NCI-H1930 (cell line): ENCODE measurements at regions not wholly inside any gene's neighbourhood (a gene's known extent, or its start where the extent isn't known, plus 50 kb on each side); places are given as distances from the start of the nearest gene placed in this dataset.

Source experiments
- DNase-seq, 2 experiments: peaks; one replicate each; lab custom pipeline; 2025; lab: John Stamatoyannopoulos, UW

DNA sequence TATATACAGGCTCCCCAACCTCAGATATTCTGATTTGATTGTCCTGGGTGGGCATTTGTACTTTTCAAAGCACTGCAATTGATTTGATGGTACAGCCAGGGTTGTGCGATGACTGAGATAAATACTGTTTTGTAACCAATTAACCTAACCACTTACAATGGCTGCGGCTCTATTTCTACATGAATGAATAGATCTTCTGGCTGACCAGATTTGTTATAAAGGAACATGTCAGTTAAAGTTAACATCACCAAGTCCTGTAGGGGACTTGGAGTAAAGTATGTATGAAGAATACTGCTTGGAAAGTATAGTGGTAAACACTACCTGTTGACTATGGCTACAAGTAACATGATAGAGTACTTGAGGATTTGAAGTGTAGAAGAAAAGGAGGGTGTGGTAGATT lies 369.2 kb upstream of the JAG1 start:
- no peak for DNase-seq

DNA sequence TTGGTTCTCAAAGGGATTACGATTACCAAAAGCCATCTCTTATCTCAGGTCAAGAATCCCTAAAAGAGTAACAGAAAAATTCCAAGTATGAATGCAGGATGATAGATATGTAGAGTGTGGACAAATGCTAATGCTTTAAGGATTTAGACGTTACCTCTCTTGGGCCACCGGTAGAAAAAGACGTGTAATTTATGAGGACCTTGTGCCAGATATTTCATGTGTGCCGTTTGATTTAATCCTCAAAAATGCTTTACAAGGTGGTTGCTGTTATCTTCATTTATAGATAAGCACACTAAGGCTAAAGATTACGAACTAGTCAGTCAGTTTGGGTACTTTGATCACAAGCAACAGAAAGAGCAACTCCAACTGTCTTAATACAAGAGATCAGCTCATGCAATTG lies 370.8 kb upstream of the JAG1 start:
- no peak for DNase-seq

DNA sequence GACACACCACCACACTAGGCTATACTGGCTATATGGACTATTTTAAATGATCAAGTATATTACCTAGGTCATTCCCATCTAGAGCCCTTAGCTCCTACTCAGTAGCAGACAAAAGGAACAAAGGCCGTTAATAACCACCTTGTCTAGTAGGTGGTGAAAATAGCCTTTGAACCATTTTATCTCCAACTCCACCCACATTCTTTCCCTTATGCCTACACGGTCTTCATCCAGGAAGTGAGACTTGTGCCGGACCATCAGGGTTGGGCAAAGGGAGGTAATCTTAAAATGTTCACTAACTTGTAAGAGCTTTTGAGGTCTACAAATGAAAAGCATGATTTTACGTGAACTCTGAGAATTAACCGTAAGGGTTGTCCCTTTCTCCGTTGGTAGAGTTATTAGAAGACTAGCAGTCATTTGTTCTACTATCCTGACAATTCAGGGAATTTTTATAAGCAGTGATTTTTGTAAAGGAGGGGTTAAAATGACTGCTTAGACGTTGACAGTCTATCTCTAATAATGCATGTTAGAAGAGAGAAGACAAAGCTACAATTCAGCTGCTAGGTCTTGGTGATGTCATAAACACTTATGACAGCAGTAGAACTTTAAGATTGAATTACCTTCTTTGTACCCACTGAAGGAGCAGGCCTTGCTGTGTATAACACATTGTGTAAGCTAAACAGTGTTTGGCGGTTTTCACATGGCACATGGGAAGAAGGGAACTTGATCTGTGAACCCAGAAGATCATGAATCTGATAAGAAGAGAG lies 371.8 kb upstream of the JAG1 start:
- no peak for DNase-seq

DNA sequence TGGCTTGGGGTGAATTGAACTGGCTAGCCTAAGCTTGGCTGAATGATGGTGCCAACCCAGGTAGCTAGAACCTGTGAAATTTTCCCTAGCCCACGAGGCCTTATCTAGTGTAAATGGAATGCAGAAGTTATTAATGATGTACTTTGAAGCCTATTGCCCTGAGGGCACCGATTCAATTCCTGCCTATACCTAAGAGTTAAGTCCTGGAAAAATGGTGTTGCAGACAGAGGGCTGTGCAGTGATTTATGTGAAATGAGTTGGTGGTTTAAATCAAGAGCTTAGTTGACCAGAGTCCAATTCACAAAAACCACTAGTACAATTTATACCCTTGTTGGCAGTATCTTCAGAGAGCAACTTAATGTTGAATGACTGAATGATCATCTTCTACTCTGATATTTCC lies 373.8 kb upstream of the JAG1 start:
- DNase-seq, result no peak

DNA sequence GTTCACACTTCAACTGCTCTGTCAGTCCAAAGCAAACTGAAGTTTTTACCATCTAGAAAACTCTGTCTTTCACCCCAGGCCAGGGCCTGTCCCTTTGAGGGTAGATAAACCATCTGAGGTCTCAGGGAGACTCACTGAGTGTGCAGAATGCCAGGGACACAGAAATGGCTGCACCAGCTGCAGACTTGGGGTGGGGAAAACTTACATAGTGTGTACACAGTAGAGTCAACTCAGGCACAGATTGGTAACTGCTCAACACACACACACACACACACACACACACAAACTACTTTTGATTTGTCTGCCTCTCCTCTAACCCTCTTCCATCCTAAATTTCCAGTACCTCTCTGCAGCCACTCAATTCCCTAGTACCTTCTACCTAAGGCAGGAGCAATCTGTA lies 374.9 kb upstream of the JAG1 start:
- DNase-seq, result no peak

DNA sequence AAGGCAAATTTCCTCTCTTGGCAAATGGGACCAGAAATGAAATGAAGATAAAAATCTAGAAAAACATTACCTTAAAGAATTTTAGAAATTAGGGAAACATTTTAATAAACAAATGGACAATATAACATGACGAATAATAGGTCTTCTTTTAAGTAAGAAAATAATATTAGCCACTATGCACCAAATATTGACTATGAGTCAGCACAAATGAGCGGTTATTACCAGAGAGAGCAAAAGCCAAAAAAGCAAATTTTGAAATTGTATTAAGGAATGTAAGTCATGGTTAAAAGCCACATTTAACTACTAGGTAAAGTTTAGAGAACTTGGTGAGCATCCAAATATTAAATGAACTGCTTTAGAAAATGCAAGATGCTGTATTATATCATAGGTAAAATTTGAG lies 376.6 kb upstream of the JAG1 start:
- DNase-seq, result no peak

DNA sequence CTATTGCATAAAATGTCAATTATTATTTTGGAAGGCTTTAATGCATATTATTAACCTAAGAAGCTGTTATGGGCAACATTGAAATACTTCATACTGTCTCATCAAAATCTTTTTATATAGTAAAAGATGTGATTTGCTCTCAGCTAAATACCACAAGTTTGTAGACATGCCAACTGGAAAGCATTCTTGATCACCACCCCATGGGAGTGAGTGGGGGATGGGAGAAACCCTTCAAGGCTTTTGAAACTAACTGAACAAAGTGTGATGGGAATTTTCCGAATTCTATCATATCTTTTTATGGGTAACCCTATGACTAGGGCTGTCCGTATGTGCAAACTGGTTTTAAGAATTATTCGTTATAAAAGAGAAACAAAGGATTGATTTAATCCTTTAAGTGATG lies 377.3 kb upstream of the JAG1 start:
- no peak for DNase-seq

DNA sequence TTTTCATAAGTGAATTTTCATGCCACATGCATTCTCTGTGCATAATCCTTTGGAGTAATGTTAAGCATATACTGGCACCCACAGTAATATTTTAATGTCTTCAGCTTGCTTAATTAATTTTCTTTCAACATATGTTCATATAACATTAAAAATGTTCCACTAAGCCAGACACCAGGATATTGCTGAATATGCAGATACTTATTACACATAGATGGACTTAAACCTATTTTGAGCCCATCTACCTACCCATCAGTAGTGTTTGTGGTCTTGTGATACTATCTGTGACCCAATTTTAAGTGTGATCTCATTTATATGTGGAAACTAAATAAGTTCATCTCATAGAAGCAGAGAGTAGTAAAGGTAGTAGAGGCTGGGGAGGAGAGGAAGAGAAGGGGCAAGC lies 379.5 kb upstream of the JAG1 start:
- no peak for DNase-seq

DNA sequence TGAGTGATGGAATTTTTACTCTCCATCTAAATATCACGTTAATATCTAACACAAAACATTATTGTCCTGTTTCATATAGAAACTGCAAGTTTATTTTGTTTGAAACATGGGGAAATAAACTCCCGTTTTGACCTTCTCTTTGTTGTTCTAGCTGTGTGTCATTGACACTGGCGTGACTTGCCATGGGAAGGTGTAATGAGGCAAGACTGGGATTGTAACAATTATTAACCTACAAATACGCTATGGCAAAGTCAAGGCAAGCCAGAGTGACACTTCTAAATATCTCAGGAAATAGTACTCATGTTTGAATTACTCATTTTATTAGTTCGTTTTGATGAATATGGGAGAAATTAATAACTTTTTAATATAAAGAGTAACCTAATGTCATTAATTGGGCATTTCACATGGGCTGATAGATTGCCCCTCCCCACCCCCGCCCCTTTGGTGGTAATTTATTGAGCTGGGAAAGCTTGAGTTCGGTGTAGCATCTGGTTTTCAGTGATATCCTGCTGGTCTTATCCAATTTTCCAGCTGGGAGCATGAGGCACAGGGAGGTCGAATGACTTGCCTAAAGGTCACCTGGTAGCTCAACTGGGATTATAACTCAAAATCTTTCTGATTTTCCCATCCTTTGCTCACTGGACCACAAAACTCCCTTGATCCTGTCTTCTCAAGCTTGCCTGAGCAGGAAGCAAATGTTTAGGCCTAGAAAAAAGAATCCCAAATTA lies 380.6 kb upstream of the JAG1 start:
- no peak for DNase-seq

DNA sequence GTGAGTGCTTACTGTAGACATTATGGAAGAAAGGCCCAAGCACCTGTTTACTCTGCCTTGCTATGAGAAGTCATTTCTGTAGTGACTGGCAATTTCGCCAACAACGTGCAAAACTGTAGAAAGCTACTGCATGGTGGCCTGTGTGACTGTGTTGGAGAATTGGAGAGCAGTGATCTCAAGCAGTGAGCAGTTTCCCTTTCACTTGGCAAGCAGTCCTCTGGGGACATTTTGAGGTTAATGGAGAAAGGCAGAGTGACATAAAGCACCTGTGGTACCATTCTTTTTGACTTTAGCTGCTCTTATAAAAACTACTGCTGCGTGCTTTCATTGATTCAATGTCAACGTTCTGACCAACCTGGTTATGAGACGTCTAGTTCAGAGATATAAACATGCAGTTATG lies 382.6 kb upstream of the JAG1 start:
- DNase-seq, result no peak

DNA sequence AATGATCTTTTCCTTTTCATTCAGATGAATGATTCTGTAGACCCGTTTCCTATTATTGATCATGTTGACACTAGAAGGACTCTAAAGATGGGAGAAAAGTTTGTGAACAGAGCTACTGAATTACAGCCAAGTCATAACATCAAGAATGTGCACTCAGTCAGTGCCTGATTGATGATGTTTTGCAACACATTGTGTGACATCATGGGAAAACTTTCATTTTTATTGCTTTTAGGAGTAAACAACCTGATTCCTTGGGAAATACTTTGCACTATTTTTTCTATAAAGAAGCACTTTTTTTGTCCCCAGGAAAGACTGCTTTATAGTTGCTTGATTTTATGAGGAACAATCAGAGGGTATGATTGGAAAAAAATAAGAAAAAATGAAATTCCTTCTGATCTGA lies 383.8 kb upstream of the JAG1 start:
- no peak for DNase-seq

DNA sequence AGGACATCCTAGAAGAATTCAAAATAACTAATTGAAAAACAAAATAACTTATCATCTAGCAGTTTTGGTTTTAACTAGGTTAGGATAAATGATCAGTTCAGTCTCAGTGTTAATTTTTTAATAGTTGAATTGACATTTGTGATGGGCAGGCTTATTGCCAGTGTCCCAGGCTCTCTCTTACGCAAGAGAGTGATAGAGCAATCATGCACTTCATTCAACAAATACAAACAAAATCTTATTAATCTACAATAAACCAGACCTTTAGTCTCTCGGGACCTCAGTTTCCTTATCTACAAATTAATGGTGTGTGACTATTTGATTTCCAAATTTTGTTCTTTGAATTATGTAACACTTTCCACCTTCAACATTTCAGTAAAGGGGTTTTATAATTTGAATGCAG lies 385.9 kb upstream of the JAG1 start:
- no peak for DNase-seq

DNA sequence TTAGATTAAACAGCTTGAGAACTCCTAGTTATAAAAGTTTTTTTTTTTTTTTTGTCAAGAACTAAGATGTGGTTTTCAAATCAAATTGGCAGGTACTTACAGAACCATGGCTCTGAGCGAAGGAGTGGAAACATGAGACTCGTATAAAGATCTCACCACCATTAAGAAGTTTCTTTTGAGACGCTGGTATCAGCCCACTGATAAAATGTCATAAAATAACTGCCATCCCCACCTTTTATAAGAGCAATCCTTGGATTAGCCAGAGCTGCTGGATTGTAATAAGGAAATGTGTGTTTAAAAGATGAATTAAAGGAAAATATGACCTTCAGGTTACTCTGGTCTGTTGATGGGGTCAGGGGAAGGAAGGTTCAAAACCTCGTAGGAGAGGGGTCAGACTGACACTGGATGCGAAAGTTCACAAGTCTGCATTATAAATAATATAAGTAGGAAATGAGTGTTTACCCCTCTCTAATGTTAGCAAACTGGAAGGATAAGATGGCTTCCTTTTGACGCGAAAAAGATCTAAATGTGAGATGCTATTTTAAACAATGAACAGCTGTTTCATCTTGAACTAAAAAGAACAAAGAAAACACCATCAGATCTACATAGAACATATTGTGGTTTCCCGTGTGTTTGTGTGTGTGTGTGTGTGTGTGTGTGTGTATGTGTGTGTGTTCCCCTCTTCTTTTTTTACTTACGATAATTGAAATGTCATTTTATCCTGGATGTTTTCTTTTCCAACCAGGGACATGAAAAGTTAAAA lies 386.8 kb upstream of the JAG1 start:
- no peak for DNase-seq

DNA sequence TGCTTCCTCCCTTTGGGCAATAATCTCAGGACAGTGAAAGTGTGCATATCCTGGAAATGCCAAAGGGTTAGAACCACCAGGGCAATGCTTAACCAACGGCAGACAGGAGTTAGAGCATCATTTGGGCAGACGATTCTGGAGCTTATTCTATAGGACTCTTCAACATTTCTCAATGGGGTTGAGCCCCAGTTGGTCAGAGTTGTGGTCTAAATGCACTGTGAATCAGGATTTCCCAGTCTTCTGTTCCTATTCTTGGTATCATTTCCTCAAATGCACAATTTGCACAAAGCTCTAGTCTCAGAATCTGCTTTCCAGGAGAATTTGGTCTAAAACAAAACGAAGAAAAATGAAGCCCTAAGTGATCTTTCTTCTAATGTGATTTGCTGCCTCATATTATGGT lies 389.6 kb upstream of the JAG1 start:
- no peak for DNase-seq

DNA sequence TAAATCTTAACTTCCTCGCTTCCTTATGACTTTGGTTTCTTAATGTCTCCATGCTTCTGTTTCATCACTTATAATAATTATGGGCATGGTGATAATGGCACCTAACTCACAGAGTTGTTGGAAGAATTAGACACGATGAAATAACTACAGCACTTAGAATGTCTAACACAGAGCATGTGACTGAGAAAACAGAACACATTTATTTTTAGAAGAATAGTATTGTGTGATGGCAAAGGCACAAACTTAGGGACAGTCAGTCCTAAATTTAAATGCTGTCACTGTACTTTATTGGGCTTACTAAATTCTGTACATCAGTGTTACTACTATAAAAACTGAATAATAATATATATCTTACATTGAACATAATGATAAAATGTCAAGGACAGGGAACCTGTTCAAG lies 391.1 kb upstream of the JAG1 start:
- no peak for DNase-seq

DNA sequence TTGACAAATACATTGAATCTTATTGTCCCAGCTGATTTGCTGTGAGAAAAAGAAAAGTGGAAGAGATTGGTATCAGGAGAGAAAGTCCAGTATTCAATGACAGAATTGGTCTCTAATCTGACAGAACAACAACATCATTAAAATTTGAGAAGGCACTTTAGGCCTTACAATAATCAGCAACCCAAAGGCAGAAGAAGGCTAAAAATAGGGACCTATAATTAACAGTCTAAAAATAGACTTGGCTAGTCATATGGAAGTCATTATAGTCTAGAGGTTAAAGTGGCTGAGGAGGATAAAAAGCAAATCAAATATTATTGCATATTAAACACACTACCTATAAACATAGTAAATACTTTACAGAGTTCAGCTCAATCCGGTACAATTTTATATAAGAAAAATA lies 393.6 kb upstream of the JAG1 start:
- peak in 1 of 2 experiments; percentile 34 for DNase-seq

DNA sequence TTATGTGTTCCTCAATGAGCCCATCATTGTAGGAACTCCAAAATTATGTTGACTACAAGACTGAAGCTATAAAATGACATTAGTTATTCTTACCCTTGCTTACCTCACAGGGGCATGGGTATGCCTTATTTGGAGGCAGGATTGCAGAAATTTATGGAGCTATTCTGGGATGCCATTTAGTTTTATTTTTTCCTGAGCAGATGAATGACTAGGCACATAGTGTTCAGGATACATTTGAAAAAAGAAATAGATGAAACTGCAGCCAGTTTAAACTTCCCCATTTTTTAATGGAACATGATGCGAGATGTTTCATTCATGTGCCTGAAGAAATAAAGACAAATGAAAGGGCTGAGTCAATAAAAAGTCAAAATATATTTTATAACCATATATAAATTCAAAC lies 399.2 kb upstream of the JAG1 start:
- no peak for DNase-seq

DNA sequence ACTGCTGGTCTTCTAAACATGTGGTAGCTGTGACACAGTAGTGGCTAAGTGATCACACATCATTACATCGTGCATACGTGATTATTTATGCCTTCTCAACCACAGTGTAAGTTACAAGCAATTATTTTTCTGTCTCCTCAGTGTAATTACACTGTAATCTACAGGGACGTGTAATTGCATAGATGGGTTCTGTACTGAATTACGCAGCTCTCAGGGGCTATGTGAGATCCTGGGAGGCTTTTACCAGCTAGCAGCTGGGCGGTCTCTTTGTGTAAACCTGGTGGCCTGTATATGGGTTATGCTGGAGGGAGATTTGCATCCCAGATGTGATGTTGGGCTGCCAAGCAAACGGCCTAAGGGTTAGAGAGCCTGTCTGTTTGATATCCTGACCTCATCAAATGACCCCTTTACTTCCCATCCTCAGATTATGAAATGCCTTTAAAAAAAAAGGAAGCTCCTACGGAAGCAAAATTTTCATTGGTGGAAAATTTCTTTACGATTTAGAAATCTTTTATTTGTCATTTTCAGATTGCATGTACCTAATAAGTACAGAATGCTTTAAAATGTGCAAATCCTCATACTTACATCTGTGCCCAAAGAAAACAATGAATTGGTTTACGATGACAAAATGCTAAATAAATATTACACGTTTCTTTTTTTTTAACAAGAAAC lies 402.8 kb upstream of the JAG1 start:
- peak; percentile 75 to 81 for DNase-seq

DNA sequence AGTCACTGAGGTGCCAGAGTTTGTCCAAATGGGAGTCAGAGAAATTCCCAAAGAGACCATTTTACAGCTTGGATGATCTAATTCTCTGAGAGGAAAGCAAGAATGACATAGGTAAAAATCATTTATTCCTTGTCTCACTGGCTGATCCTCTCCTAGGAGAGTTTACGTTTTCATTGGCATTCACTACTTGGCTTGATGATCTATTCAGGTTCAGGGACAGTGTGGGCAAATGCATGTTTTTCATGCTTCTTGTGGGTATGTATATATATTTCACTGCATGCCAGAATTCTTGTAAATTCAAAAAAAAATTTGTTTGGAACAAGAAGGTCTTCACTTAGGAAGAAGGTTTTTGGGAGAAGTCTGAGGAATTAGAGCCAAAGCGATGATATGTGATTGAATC lies 403.4 kb upstream of the JAG1 start:
- DNase-seq, result no peak

DNA sequence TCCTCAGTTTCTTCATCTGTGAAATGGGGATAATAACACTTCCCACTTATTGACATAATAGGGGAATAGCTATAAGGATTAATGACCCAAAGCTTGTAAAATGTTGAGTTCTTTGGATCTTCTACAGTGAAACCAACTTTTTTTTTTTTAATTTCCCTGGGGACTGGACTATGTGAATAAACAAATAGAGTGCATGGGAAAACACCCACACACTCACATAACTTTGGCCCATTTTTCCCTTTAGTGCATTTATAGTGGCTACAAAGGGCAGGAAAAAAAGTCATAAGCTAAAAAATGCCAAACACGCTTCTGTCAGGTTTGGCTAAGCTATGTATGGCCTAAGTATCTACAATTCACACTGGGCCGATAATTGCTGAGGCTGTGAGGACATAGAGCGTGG lies 406.2 kb upstream of the JAG1 start:
- no peak for DNase-seq

DNA sequence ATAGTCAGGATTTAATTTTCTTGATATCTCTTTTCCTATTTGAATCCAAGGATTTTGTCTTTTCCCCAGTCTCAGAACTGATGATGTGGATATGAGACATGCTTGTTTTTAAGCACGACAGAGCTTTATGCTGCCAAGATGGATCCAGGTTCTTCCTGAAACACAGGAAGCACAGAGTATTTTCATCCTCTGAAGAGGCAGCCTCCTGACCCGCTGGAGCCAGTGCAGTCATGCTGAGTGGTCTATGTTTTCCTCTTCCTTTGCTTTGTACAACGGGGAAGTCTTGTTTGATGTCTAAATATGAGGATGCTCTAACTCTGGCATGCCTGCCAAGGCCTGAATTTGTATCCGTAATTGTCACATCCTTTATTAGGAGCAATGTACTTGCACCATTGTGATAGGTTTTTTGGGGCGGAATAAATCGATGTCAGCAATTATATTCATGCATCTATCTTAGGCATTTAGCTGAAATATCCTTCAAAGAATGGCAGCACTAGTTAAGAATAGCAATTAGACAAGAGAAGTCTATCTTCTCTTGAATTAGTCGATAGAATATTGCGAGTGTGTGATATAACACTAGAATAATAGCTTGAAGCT lies 407.1 kb upstream of the JAG1 start:
- DNase-seq, result no peak

DNA sequence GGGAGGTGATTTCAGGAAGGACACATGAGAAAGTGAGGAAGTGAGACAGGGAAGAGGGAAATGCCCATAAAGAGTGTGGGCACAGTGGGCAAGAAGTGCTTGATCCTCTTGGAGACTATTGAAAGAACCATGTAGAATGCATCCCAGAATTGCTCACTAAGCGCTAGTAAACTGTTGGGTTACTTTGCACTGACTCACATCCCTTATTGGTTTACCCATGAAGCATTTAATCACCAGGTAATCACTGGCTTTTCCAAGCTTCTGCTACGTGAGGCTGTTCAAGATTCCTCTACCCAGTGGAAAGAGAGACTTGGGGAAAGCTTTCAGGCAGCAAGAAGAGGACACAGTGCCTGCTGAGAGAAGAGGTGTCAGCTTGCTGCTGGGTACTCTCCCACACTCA lies 410.0 kb upstream of the JAG1 start:
- DNase-seq, result no peak
